GM12892 (cell line): ENCODE measurements at regions not wholly inside any gene's neighbourhood (a gene's known extent, or its start where the extent isn't known, plus 50 kb on each side); places are given as distances from the start of the nearest gene placed in this dataset.

ENCODE experiments used
- DNase-seq: peaks from one replicate; pipeline ENCODE4 v3.0.0; 2011; ENCODE audit not compliant: insufficient read length
- FAIRE-seq: peaks from 2 replicates; lab custom pipeline; 2011; peaks lifted over from hg19 to GRCh38; lab: Jason Lieb, UNC
- POLR2A ChIP-seq: IDR thresholded peaks from 2 replicates; pipeline ENCODE4 v1.6.1; 2011; ENCODE audit warnings: low read depth, low read length, control low read depth
- POLR2AphosphoS5 ChIP-seq: IDR thresholded peaks from 2 replicates; pipeline ENCODE4 v1.6.1; 2011; ENCODE audit warnings: low read depth, low read length, control low read depth
- TAF1 ChIP-seq: IDR thresholded peaks from 2 replicates; pipeline ENCODE4 v1.6.1; 2011; ENCODE audit warnings: low read depth, mild to moderate bottlenecking, control low read depth, low read length, borderline replicate concordance

GRCh38 chr12:111048991-111049390 lies 128.6 kb upstream of the MYL2 start:
- TF ChIP-seq TAF1: no peak
- TF ChIP-seq POLR2AphosphoS5: no peak
- TF ChIP-seq POLR2A: no peak
- DNase-seq (no peak), FAIRE-seq (no peak)

GRCh38 chr12:111046896-111047295 lies 126.5 kb upstream of the MYL2 start:
- no peak for FAIRE-seq
- DNase-seq: no peak
- TF ChIP-seq TAF1 (no peak), POLR2AphosphoS5 (no peak), POLR2A (no peak)

GRCh38 chr12:111045941-111046340 lies 125.6 kb upstream of the MYL2 start:
- TF ChIP-seq POLR2A (no peak), POLR2AphosphoS5 (no peak), TAF1 (no peak)
- FAIRE-seq (no peak), DNase-seq (no peak)

- FAIRE-seq (no peak), DNase-seq (no peak)
- TF ChIP-seq TAF1 (no peak), POLR2A (no peak), POLR2AphosphoS5 (no peak)
Observed at GRCh38 chr12:111041091-111041490, 120.7 kb upstream of the MYL2 start.

- no peak for TF ChIP-seq POLR2A
- no peak for TF ChIP-seq TAF1
- no peak for TF ChIP-seq POLR2AphosphoS5
- DNase-seq: no peak
Observed at GRCh38 chr12:111040690-111041089, 120.3 kb upstream of the MYL2 start.

GRCh38 chr12:111038941-111039340 lies 118.6 kb upstream of the MYL2 start:
- DNase-seq (no peak), FAIRE-seq (no peak)

More at GRCh38 chr12:111040690-111041089, 120.3 kb upstream of the MYL2 start:
- FAIRE-seq: no peak

GRCh38 chr12:111038077-111038476 lies 117.7 kb upstream of the MYL2 start:
- no peak for TF ChIP-seq TAF1
- TF ChIP-seq POLR2AphosphoS5: no peak
- no peak for TF ChIP-seq POLR2A
- DNase-seq (no peak), FAIRE-seq (no peak)

More at GRCh38 chr12:111038941-111039340, 118.6 kb upstream of the MYL2 start:
- TF ChIP-seq POLR2AphosphoS5 (no peak), POLR2A (no peak), TAF1 (no peak)

GRCh38 chr12:111037047-111037446 lies 116.7 kb upstream of the MYL2 start:
- TF ChIP-seq POLR2AphosphoS5 (no peak), TAF1 (no peak), POLR2A (no peak)
- FAIRE-seq: no peak

GRCh38 chr12:111035578-111036301 lies 115.4 kb upstream of the MYL2 start:
- no peak for TF ChIP-seq POLR2AphosphoS5
- TF ChIP-seq POLR2A: no peak
- TF ChIP-seq TAF1: no peak
- DNase-seq (no peak), FAIRE-seq (no peak)

More at GRCh38 chr12:111037047-111037446, 116.7 kb upstream of the MYL2 start:
- no peak for DNase-seq

GRCh38 chr12:111034886-111035577 lies 114.7 kb upstream of the MYL2 start:
- TF ChIP-seq POLR2AphosphoS5 (no peak), TAF1 (no peak), POLR2A (no peak)
- DNase-seq: no peak
- no peak for FAIRE-seq

- FAIRE-seq (no peak), DNase-seq (no peak)
- TF ChIP-seq POLR2A (no peak), TAF1 (no peak)
Observed at GRCh38 chr12:111034083-111034885, 113.9 kb upstream of the MYL2 start, which contains the start of gene CUX2. Gene CUX2, plus strand, starts transcription at chr12:111034165.
